SHP77 treated with DMSO at 0.1 percent for 48 hours (cell line): ENCODE measurements at regions not wholly inside any gene's neighbourhood (a gene's known extent, or its start where the extent isn't known, plus 50 kb on each side); places are given as distances from the start of the nearest gene placed in this dataset.
A peak's percentile ranks its signal among the peaks of the same experiment; 100 is the strongest.
"Not testable (repeated sequence)": the region's sequence is repeated elsewhere in the genome, so short reads cannot be mapped to it uniquely, and the experiment has no call there.

ENCODE experiments used
- DNase-seq: peaks from one replicate; lab custom pipeline; 2025; lab: John Stamatoyannopoulos, UW

GRCh38 chr18:34528177-34528576, 181.9 kb upstream of the DTNA start:
- DNase-seq: no peak

- no peak for DNase-seq
Observed at GRCh38 chr18:34529358-34530335, 180.5 kb upstream of the DTNA start.

GRCh38 chr18:34531110-34531509, 179.0 kb upstream of the DTNA start:
- no peak for DNase-seq

- not testable (repeated sequence) for DNase-seq
Observed at GRCh38 chr18:34534642-34535041, 175.5 kb upstream of the DTNA start.

GRCh38 chr18:34540897-34541296, 169.2 kb upstream of the DTNA start:
- DNase-seq: no peak

- no peak for DNase-seq
Observed at GRCh38 chr18:34542625-34543024, 167.5 kb upstream of the DTNA start.

- no peak for DNase-seq
Observed at GRCh38 chr18:34543356-34543755, 166.7 kb upstream of the DTNA start.

GRCh38 chr18:34543945-34544344, 166.2 kb upstream of the DTNA start:
- peak; percentile 52 for DNase-seq

GRCh38 chr18:34544930-34545329, 165.2 kb upstream of the DTNA start:
- no peak for DNase-seq

GRCh38 chr18:34548120-34548972, 161.8 kb upstream of the DTNA start:
- no peak for DNase-seq

- no peak for DNase-seq
Observed at GRCh38 chr18:34548973-34549294, 161.2 kb upstream of the DTNA start.

GRCh38 chr18:34549367-34549766, 160.7 kb upstream of the DTNA start:
- DNase-seq: no peak

- no peak for DNase-seq
Observed at GRCh38 chr18:34550156-34550555, 159.9 kb upstream of the DTNA start.

GRCh38 chr18:34550902-34551301, 159.2 kb upstream of the DTNA start:
- no peak for DNase-seq

- no peak for DNase-seq
Observed at GRCh38 chr18:34551824-34552223, 158.3 kb upstream of the DTNA start.

GRCh38 chr18:34562252-34562870, 147.7 kb upstream of the DTNA start:
- DNase-seq: no peak

GRCh38 chr18:34567857-34568256, 142.2 kb upstream of the DTNA start:
- DNase-seq: no peak

- DNase-seq: no peak
Observed at GRCh38 chr18:34576622-34577021, 133.5 kb upstream of the DTNA start.

GRCh38 chr18:34583895-34584294, 126.2 kb upstream of the DTNA start:
- no peak for DNase-seq

GRCh38 chr18:34590503-34590902, 119.6 kb upstream of the DTNA start:
- no peak for DNase-seq

GRCh38 chr18:34591920-34592444, 118.1 kb upstream of the DTNA start:
- DNase-seq: no peak

GRCh38 chr18:34592481-34592880, 117.6 kb upstream of the DTNA start:
- DNase-seq: no peak
